Heart left ventricle (tissue), 16 donors: ENCODE measurements at regions not wholly inside any gene's neighbourhood (a gene's known extent, or its start where the extent isn't known, plus 50 kb on each side); places are given as distances from the start of the nearest gene placed in this dataset.

Source experiments
- ATAC-seq, 4 donors: fragments of 200-7000 bp; cut with Tn5 transposase; one replicate each; pipeline ENCODE4 v1.9.1; 2020 to 2022; ENCODE audit warnings: moderate library complexity in 4 of 4, mild to moderate bottlenecking in 3 of 4, moderate number of reproducible peaks in 1 of 4
- DNase-seq, 5 donors: peaks; one replicate each; pipeline ENCODE4 v3.0.0-alpha.2; 2020
- H3K27ac ChIP-seq, 12 donors: fragments of 200-600 bp; sonication (generic) in 4 of 12; one replicate each; pipeline versions ENCODE4 v1.5.0 to v1.8.0; 2016 to 2022; ENCODE audit warnings: mild to moderate bottlenecking in 2 of 12
- H3K27me3 ChIP-seq, 9 donors: fragments of 200-600 bp; sonication (generic) in 2 of 9; one replicate each; pipeline versions ENCODE4 v1.5.1 to v1.8.0; 2016 to 2022; ENCODE audit warnings: mild to moderate bottlenecking in 3 of 9
- H3K36me3 ChIP-seq, 9 donors: fragments of 200-600 bp; sonication (generic) in 2 of 9; one replicate each; pipeline versions ENCODE4 v1.5.0 to v1.8.0; 2018 to 2022; ENCODE audit warnings: mild to moderate bottlenecking in 2 of 9
- H3K4me1 ChIP-seq, 12 donors: fragments of 200-600 bp; sonication (generic) in 4 of 12; one replicate each; pipeline versions ENCODE4 v1.5.0 to v1.8.0; 2016 to 2022; ENCODE audit warnings: mild to moderate bottlenecking in 3 of 12
- H3K4me3 ChIP-seq, 12 donors: fragments of 200-600 bp; sonication (generic) in 4 of 12; one replicate each; pipeline versions ENCODE4 v1.5.0 to v1.8.0; 2017 to 2022; ENCODE audit warnings: mild to moderate bottlenecking in 9 of 12, moderate library complexity in 4 of 12
- H3K9me3 ChIP-seq, 12 donors: fragments of 200-600 bp; sonication (generic) in 4 of 12; one replicate each; pipeline versions ENCODE4 v1.5.0 to v1.8.0; 2016 to 2022; ENCODE audit warnings: mild to moderate bottlenecking in 1 of 12
- CTCF ChIP-seq, 12 donors: fragments of 200-600 bp; sonication (generic) in 4 of 12; IDR thresholded peaks; one replicate each; pipeline versions ENCODE4 v1.5.0 to v1.8.0; 2018 to 2022; ENCODE audit warnings: antibody characterized with exemption in 12 of 12, mild to moderate bottlenecking in 5 of 12
- POLR2A ChIP-seq, 2 donors: fragments of 450-650 bp; IDR thresholded peaks; one replicate each; pipeline ENCODE4 v1.6.1; 2017; ENCODE audit warnings: antibody characterized with exemption in 2 of 2, mild to moderate bottlenecking in 2 of 2, moderate library complexity in 2 of 2
- WGBS, 4 donors: extraction: QIAGEN DNeasy Blood & Tissue Kit in 2 of 4; methylation state at CpG; one replicate each; pipeline versions ENCODE4 v1.1.5 to v1.1.7; 2013 to 2018; 5-methylcytosine and 5-hydroxymethylcytosine counted together
- intact Hi-C, 10 donors: fragments of 100-400 bp; cut with DNase I; formaldehyde crosslinking; loops; one replicate each; pipeline versions ENCODE4 v1.11.1 to v1.14.2; 2022
- donor health status: ischemic (EF 13 %, LVEDD 7.1; RV severe dilation, severe dysfunction).
- donor health status: healthy with polysubstance abuse.
- donor health status: DM: no; HTN: yes; CAD: no.
- donor health status: DM: no; HTN: no; CAD: no.
- donor health status: ischemic (EF 25% LVEDD 6.9; RV normal size, moderate dysfunction).
- donor health status: ischemic (EF 25% LVEDD 5.7; RV mildly dilated, moderate dysfunction).
- donor health status: healthy.
- donor health status: DM: yes; HTN: yes; CAD: no.
- donor health status: ischemic (EF 35%, LVEDD 5.7; RV mildly dilated, moderate dysfunction).
- donor health status: nonischemic (EF 11% LVEDD 7.7; RV severe dilation, severe dysfunction).
- donor health status: DM: yes; HTN: yes; CAD: no.
- donor health status: PGD.
- donor health status: ischemic (EF 29% LVEDD 5.4; RV normal size, mild dysfunction).
- donor health status: nonischemic (EF 23%, LVEDD 6.1; RV moderate dilation, normal function).

DNA sequence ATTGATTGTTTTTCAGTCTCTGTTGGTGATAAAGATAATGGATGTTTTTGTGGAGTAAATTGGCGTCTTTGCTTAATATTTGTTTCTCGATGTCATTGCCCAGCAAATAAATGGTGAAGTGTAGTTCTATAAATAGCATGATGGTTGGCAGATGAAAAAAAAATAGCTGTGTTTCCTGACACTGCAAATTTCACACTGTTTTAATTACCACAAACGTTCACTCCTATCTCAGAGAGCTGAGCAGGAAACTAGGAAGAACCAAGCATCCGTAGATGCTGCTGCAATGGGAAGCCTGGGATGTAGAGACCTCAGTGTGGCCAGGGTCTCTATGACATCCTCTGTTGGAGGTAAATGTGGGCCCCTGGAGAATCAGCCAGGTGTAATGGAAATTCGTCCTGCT, 183.2 kb downstream of the CYRIA start:
- TF ChIP-seq CTCF (IDR thresholded peaks at IDR 0.05) = no peak
- no peak for TF ChIP-seq POLR2A (IDR thresholded peaks at IDR 0.05)
- Histone ChIP-seq H3K4me3 (no peak overlapping the region), H3K27me3 (no peaks in the 10 kb centered on the region), H3K27ac (no peak overlapping the region), H3K36me3 (no peaks in the 10 kb centered on the region), H3K9me3 (no peaks in the 10 kb centered on the region), H3K4me1 (no peaks in the 10 kb centered on the region)
- 33 to 42% (median 40%) methylated on average over 5 of the region's 5 CpGs for WGBS, 4 donors
- ATAC-seq (no peak), DNase-seq (no peak)
- intact Hi-C loops = loop anchor here in 4 of 10 donors (10.0 kb wide), 2 partner anchors 198 to 848 kb away; no protein-coding TSS in a partner anchor

GRCh38 chr2:16481351-16481750, 184.3 kb downstream of the CYRIA start:
- Histone ChIP-seq H3K27me3 (no peaks in the 10 kb centered on the region), H3K36me3 (no peaks in the 10 kb centered on the region), H3K4me3 (no peak overlapping the region), H3K4me1 (no peaks in the 10 kb centered on the region), H3K9me3 (no peaks in the 10 kb centered on the region), H3K27ac (no peak overlapping the region)
- no peak for DNase-seq
- intact Hi-C loops = loop anchor here in 4 of 10 donors (10.0 kb wide), 2 partner anchors 197 to 847 kb away; no protein-coding TSS in a partner anchor
- WGBS, 4 donors = 71 to 92% (median 84%) methylated on average over 1 of the region's 1 CpG
- TF ChIP-seq CTCF (IDR thresholded peaks at IDR 0.05) (no peak), POLR2A (IDR thresholded peaks at IDR 0.05) (no peak)
- ATAC-seq = no peak

DNA sequence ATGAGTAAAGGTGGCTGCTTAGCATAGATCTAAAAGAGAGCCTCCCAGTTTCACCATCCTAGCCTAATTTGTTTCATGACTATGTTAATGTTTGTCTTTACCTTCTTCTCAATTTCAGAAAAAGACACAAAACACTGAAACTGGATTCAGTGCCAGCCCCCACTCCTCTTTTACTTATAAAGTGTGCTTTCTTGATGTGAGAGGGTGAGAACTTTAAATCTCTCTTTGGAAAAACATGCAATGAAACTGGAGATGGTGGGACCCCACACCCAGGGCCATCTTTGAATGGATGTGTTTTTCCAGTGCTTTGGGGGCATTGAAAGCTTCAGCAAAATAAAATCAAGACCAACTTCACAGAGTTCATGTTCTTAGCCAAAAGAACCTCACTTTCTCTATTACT, 185.9 kb downstream of the CYRIA start:
- Histone ChIP-seq H3K27me3 (no peaks in the 10 kb centered on the region), H3K4me1 (no peaks in the 10 kb centered on the region), H3K27ac (no peak overlapping the region), H3K36me3 (no peaks in the 10 kb centered on the region), H3K9me3 (no peaks in the 10 kb centered on the region), H3K4me3 (no peak overlapping the region)
- ATAC-seq = no peak
- intact Hi-C loops = loop anchor here in 4 of 10 donors (10.0 kb wide), 2 partner anchors 195 to 845 kb away; no protein-coding TSS in a partner anchor
- DNase-seq = no peak
- TF ChIP-seq POLR2A (IDR thresholded peaks at IDR 0.05) = no peak
- TF ChIP-seq CTCF (IDR thresholded peaks at IDR 0.05) = no peak

- DNase-seq = no peak
- no peak for ATAC-seq
- no peak overlapping the region for H3K4me3 ChIP-seq
Observed at GRCh38 chr2:16478434-16479210, 187.0 kb downstream of the CYRIA start.

More at GRCh38 chr2:16478434-16479210, 187.0 kb downstream of the CYRIA start:
- H3K36me3 ChIP-seq = no peaks in the 10 kb centered on the region
- no peaks in the 10 kb centered on the region for H3K4me1 ChIP-seq
- no peaks in the 10 kb centered on the region for H3K9me3 ChIP-seq
- no peaks in the 10 kb centered on the region for H3K27me3 ChIP-seq
- no peak overlapping the region for H3K27ac ChIP-seq
- TF ChIP-seq CTCF (IDR thresholded peaks at IDR 0.05) = no peak
- no peak for TF ChIP-seq POLR2A (IDR thresholded peaks at IDR 0.05)
- intact Hi-C loops = no loop called here
